Choroid plexus epithelial cell (primary cell): ENCODE measurements at regions not wholly inside any gene's neighbourhood (a gene's known extent, or its start where the extent isn't known, plus 50 kb on each side); places are given as distances from the start of the nearest gene placed in this dataset.

Experiments
- DNase-seq: peaks from one replicate; pipeline ENCODE4 v3.0.0-alpha.2; 2010; ENCODE audit warnings: low read depth
- H3K4me3 ChIP-seq: 2 replicates; pipeline ENCODE4 v1.5.1; 2011; ENCODE audit warnings: low read depth, mild to moderate bottlenecking, control low read depth, low read length, moderate library complexity
- TF ChIP-seq, protein P1 (sequence below): conservative IDR thresholded peaks from 2 replicates; pipeline ENCODE4 v1.5.1; 2011; ENCODE audit warnings: low read depth, mild to moderate bottlenecking, control low read depth, inconsistent platforms, low read length, moderate library complexity

DNA sequence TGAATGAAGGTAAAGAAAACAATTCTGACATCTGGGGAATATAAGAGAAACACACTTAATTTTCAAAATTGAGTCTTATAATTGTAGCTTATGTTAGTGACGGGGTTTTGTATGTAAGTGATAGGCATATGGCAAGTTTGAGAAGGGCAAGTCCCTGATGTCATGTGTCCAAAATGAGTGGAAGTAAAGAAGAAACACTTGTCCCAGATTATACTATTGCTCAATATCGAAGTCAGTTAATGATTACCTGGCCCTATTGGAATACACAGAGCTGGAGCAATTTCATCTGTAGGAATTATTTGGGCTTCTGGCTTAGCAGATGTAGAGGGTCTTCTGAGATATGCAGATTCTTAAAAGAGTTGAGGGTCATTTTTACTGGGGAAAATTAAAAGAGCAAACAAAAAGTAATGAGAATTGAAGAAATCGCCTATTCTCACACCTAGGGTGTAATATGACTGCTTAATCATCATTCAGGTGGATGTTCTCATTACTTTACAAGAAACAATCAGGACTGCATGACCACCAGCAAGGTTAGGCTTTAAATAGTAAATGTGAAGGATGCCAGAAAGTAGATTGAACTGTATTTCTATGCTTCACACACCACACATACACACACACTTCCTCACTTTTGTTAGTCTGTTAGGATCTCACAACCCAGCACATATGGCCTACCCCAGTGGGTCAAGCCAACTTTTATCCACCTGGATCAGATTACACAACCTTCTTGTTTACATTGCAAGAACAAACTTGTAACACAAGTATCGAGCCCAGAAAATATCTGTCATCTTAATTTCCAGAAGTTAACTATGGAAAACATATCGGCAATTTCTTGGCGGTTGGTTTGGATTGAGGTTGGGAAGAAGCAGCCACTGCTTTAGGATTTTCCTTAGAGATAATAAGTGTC lies 183.3 kb upstream of the LRRC3B start:
- H3K4me3 ChIP-seq = no peak overlapping the region
- TF ChIP-seq, protein P1, sequence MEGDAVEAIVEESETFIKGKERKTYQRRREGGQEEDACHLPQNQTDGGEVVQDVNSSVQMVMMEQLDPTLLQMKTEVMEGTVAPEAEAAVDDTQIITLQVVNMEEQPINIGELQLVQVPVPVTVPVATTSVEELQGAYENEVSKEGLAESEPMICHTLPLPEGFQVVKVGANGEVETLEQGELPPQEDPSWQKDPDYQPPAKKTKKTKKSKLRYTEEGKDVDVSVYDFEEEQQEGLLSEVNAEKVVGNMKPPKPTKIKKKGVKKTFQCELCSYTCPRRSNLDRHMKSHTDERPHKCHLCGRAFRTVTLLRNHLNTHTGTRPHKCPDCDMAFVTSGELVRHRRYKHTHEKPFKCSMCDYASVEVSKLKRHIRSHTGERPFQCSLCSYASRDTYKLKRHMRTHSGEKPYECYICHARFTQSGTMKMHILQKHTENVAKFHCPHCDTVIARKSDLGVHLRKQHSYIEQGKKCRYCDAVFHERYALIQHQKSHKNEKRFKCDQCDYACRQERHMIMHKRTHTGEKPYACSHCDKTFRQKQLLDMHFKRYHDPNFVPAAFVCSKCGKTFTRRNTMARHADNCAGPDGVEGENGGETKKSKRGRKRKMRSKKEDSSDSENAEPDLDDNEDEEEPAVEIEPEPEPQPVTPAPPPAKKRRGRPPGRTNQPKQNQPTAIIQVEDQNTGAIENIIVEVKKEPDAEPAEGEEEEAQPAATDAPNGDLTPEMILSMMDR = no peak
- DNase-seq = no peak

DNA sequence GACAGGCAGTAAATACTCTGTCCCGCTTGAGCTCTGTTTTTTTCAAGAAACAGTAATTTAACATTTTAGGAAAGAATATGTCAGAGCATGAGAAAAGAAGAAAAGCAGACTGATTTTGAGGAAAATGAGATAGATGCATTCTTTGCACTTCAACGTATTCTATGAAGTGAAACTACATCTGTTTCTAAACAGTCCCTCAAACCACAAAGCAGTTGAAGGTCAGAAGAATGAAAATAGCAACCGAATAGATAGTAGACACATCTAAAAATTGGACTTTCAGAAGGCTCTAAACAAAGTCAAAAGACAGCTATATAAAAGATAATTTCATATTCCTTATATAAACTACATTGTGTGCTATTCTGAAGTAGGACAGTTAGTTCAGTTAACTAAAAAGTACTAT lies 172.6 kb upstream of the LRRC3B start:
- no peak overlapping the region for H3K4me3 ChIP-seq
- DNase-seq = peak; percentile 2
- TF ChIP-seq, protein P1 = no peak

DNA sequence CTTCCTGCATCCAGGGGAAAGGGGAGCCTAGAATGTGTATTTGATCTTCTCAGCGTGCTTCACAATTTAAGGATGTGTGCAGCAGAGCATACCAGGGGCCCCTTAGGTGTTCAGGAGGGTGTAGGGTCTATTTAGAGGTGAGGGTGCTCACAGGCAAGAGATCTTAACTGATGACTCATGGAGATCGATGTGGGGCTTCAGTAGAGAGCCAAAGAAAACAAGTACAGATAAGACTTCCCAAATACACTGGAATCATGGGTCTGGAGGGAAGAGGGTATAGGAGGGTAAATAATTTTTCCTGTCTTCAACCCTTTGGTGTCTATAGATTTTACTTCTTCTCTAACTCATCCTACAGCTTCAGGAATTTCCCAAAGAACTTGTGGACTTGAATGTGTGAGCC lies 170.2 kb upstream of the LRRC3B start:
- no peak overlapping the region for H3K4me3 ChIP-seq
- TF ChIP-seq, protein P1 = no peak
- no peak for DNase-seq

DNA sequence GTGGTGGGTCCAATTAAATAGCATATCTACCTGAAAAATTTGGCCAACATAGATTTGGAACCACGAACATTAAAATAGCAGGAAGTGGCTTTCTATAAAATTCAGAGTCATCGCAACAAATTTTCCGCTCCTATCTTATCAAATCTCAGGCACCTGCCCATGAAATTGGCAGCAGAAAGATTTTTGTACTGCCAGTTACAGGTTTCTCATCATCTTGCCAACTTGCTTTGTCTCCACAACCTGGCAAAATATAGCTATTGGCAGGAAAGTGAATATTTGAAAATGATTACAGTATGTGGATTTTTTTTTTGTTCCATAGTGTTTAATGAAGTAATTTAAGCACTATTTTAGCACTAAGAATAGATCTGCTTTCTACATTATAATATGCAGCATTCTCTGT lies 161.6 kb upstream of the LRRC3B start:
- no peak overlapping the region for H3K4me3 ChIP-seq
- DNase-seq = no peak
- TF ChIP-seq, protein P1 = no peak

DNA sequence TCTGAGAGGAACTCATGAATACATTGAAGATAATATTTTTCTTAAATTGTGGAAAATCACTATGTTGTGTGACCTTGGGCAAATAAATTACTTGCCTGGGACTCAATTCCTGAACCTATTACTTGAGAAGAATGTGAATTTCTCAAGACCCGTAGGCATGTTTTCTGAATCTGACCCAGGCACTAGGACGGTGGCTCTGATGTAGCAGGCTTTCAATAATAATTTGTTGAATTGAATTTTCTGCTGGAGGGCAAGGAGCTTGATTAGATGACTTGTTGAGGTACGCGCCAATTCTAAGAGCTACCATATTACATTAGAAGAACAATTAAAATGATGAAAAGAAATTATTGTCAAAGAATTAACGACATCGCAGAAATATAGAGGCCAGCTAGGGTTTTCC lies 150.2 kb upstream of the LRRC3B start:
- TF ChIP-seq, protein P1 = no peak
- DNase-seq = no peak
- H3K4me3 ChIP-seq = no peak overlapping the region

DNA sequence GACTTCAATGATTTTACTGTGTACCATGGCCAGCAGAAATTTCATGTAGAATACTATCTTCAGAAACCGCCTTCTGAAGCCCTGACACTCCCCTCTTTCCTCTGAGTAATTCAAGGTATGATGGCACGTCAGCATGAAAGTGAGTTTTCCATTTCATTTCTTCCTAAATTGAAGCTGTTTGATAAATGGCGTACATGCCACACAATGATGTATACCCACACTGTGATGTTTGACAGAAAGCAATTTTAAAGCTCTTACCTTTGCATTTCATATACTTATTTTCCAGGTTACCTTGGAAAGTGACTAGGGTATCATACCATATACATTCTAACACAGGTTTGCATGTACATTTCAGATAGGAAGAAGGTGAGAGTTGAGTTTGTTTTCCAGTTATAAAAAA lies 147.9 kb upstream of the LRRC3B start:
- TF ChIP-seq, protein P1 = no peak
- H3K4me3 ChIP-seq = no peak overlapping the region
- no peak for DNase-seq

DNA sequence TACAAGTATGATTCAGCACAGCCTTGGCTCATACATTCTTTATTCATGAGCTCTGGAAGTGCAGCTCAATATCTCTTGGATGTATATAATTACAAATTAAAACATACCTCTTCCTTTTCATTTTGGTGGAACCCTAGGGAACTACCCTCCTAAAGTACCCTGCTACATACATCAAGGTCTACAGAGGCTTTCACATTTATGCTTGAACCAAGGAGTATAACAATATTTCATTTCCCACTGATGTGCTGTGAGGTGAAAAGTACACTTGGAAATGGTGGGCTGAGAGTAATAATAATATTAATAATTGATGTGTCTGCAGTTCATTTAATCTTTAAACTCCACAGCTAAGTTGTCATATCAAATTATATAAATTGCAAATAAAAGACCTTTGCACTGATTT lies 142.2 kb upstream of the LRRC3B start:
- TF ChIP-seq, protein P1 = no peak
- no peak for DNase-seq
- no peak overlapping the region for H3K4me3 ChIP-seq
